ENCODE measurements at regions not wholly inside any gene's neighbourhood (a gene's known extent, or its start where the extent isn't known, plus 50 kb on each side); places are given as distances from the start of the nearest gene placed in this dataset.

DNA sequence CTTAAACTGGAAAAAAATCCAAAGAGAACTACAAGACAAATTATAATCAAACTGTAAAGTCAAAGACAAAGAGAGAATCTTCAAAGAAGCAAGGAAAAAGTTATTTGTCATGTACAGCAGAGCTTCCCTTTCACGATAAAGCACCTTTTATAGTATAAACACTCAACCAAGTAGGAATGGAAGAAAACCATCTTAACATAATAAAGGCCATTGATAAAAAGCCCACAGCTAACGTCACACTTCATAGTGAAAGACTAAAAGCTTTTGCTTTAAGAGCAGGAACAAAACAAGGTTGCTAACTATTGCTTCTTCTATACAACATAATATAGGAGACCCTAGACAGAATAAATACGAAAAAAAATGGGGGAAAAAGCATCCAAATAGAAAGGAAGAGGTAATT, 595.7 kb upstream of the POU3F4 start:
- TF ChIP-seq, protein P1, sequence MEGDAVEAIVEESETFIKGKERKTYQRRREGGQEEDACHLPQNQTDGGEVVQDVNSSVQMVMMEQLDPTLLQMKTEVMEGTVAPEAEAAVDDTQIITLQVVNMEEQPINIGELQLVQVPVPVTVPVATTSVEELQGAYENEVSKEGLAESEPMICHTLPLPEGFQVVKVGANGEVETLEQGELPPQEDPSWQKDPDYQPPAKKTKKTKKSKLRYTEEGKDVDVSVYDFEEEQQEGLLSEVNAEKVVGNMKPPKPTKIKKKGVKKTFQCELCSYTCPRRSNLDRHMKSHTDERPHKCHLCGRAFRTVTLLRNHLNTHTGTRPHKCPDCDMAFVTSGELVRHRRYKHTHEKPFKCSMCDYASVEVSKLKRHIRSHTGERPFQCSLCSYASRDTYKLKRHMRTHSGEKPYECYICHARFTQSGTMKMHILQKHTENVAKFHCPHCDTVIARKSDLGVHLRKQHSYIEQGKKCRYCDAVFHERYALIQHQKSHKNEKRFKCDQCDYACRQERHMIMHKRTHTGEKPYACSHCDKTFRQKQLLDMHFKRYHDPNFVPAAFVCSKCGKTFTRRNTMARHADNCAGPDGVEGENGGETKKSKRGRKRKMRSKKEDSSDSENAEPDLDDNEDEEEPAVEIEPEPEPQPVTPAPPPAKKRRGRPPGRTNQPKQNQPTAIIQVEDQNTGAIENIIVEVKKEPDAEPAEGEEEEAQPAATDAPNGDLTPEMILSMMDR (IDR thresholded peaks at IDR 0.05; ENCODE audit: low read length, missing control alignments): no peak
- no peak overlapping the region for H3K4me3 ChIP-seq (replicated peaks; ENCODE audit: low read depth, low read length)
- no peak for DNase-seq (ENCODE audit: low read depth)

DNA sequence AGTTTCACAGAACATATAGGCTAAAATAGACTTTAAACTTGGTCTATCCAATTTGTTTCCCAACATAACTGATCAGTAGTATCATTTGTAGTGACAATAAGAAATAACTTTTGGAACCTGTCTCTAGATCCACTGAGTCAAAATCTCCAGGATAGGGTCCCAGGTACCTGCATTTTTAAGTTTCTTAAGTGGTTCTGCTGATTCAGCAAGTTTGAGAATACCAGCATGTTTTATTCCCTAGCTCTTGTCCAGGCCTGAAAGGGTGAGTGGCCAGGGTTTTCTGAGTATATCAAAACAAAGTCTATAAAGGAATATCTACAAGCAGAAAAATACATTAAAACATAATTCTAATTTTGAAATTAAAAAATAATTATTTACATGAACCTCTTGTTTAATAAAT, 573.1 kb upstream of the POU3F4 start:
- TF ChIP-seq, protein P1 (IDR thresholded peaks at IDR 0.05; ENCODE audit: low read length, missing control alignments): no peak
- H3K4me3 ChIP-seq (replicated peaks; ENCODE audit: low read depth, low read length): no peak overlapping the region
- no peak for DNase-seq (ENCODE audit: low read depth)

DNA sequence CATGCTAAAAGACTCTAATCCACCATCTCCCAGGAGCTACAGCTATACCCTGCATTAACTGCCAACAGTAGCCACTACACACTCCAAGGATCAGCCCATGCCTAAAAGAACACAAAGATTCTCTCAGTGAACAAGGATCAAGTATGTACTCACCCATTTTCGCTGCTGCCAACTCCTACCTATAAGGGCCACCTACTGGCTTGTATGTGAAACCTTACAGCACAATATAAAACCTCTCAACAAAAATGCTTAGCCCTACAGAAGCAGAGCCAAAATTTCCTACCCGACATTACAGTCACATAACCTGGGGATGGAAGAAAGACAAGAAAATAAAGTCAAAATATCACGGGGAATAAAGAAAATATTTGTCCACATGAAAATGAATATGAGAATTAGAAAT, 562.8 kb upstream of the POU3F4 start:
- no peak for DNase-seq (ENCODE audit: low read depth)
- TF ChIP-seq, protein P1 (IDR thresholded peaks at IDR 0.05; ENCODE audit: low read length, missing control alignments): no peak
- no peak overlapping the region for H3K4me3 ChIP-seq (replicated peaks; ENCODE audit: low read depth, low read length)

DNA sequence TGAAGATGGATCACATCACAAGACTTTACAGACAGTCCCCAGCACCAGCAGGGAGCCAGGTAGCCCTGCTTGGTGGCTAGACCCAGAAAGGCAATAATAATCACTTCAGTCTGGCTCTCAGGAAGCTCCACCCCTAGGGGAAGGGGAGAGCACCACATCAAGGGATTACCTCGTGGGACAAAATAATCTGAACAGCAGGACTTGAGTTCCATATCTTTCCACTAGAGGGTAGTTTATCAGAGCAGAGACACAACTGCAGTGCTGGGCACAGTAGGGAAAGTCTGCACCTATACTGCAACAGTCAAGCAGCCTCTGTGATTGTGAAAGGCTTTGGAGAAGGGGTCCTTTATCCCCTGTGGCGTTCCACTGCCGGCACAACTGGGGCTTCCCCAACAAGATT, 547.0 kb upstream of the POU3F4 start:
- H3K4me3 ChIP-seq (replicated peaks; ENCODE audit: low read depth, low read length): no peak overlapping the region
- DNase-seq (ENCODE audit: low read depth): no peak
- TF ChIP-seq, protein P1 (IDR thresholded peaks at IDR 0.05; ENCODE audit: low read length, missing control alignments): no peak

DNA sequence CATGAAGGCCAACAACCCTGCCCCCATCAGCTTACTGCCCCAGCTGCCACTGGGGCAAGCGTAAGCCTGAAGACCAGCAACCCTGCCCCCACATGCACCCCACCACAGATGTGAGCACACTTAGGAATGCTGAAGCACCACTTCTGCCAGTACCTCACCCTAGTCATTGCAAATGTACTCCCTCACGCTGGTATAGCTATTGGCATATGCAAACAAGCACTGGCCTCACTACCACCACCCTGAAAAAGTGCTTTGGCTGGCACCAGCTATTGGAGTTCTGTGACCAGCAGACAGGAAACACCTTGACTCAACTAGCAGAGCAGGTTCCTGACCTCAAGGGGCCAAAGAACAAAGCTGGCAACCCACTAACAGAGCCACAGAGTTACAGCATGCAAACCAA, 534.4 kb upstream of the POU3F4 start:
- DNase-seq (ENCODE audit: low read depth): no peak
- TF ChIP-seq, protein P1 (IDR thresholded peaks at IDR 0.05; ENCODE audit: low read length, missing control alignments): no peak
- H3K4me3 ChIP-seq (replicated peaks; ENCODE audit: low read depth, low read length): no peak overlapping the region

DNA sequence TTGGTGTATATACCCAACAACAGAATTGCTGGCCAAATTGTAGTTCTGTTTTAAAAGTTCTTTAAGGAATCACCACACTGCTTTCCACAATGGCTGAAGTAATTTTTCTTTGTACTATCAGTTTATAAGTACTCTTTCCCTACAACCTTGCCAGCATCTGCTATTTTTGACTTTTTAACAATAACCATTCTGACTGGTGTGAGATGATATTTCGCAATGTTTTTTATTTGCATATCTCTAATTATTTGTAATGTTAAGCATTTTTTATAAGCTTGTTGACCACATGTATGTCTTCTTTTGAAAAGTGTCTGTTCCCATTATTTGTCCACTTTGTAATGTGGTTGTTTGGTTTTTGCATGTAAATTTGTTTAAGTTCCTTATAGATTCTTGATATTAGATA, 509.9 kb upstream of the POU3F4 start:
- TF ChIP-seq, protein P1 (IDR thresholded peaks at IDR 0.05; ENCODE audit: low read length, missing control alignments): no peak
- no peak for DNase-seq (ENCODE audit: low read depth)
- H3K4me3 ChIP-seq (replicated peaks; ENCODE audit: low read depth, low read length): no peak overlapping the region

DNA sequence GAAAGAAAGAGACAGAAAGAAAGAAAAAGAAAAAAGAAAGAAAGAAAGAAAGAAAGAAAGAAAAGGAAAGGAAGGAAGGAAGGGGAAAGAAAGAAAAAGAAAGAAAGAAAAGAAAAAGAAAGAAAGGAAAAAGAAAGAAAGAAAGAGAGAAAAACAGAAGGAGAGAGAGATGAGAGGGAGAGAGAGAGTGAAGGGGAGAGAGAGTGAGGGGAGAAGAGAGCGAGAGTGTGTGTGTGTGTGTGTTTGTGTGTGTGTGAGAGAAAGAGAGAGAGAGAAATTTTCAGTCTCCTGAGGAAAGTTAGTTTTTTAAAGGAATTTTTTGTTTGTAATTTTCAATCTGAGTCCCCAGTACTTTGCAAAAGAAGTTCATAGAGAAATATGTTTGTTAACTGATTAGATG, 504.1 kb upstream of the POU3F4 start:
- no peak overlapping the region for H3K4me3 ChIP-seq (replicated peaks; ENCODE audit: low read depth, low read length)
- no peak for DNase-seq (ENCODE audit: low read depth)
- TF ChIP-seq, protein P1 (IDR thresholded peaks at IDR 0.05; ENCODE audit: low read length, missing control alignments): no peak
